ENCODE measurements at regions not wholly inside any gene's neighbourhood (a gene's known extent, or its start where the extent isn't known, plus 50 kb on each side); places are given as distances from the start of the nearest gene placed in this dataset.

GRCh38 chr3:34411596-34411995, 613.2 kb downstream of the PDCD6IP start:
- no peaks in the 10 kb centered on the region for H3K4me1 ChIP-seq (ENCODE audit: control insufficient read depth, extremely low read depth, insufficient read depth, low read length)
- H3K9ac ChIP-seq (ENCODE audit: control insufficient read depth, extremely low read depth, insufficient read depth, low read length) = no peak overlapping the region
- H3K27me3 ChIP-seq (ENCODE audit: control insufficient read depth, extremely low read depth, insufficient read depth, low read length) = no peaks in the 10 kb centered on the region
- TF ChIP-seq CTCF (optimal IDR thresholded peaks at IDR 0.05 in 1 of 3, IDR thresholded peaks at IDR 0.05 in 1 of 3, conservative IDR thresholded peaks at IDR 0.05 in 1 of 3; ENCODE audit: extremely low read depth in 1 of 3, insufficient read depth in 2 of 3, low read length in 3 of 3) (no peak), EZH2 (IDR thresholded peaks at IDR 0.05; ENCODE audit: low read length) (no peak)
- no peaks in the 10 kb centered on the region for H4K20me1 ChIP-seq (ENCODE audit: control insufficient read depth, extremely low read depth, insufficient read depth, low read length)
- DNase-seq (ENCODE audit: low read depth, low spot score) (no peak), FAIRE-seq (no peak)
- H3K9me3 ChIP-seq (ENCODE audit: control insufficient read depth, low read depth, low read length) = no peaks in the 10 kb centered on the region
- no peaks in the 10 kb centered on the region for H3K36me3 ChIP-seq (ENCODE audit: control insufficient read depth in 2 of 2, extremely low read depth in 1 of 2, insufficient read depth in 2 of 2, low read length in 2 of 2)
- no peaks in the 10 kb centered on the region for H3K79me2 ChIP-seq (ENCODE audit: control insufficient read depth, insufficient read depth, low read length)
- H3K27ac ChIP-seq (ENCODE audit: control insufficient read depth, insufficient read depth, low read length) = no peak overlapping the region
- H3K4me3 ChIP-seq (ENCODE audit: control insufficient read depth in 2 of 3, extremely low read depth in 1 of 3, insufficient read depth in 2 of 3, low read depth in 1 of 3, low read length in 3 of 3) = no peak overlapping the region
- dilution Hi-C loops (cut with MboI; ENCODE audit: extremely low pct_ligation_motif_present, low sequenced_read_pairs) = no loop called here
- H3K4me2 ChIP-seq (ENCODE audit: control insufficient read depth, extremely low read depth, insufficient read depth, low read depth, low read length) = no peak overlapping the region
- no peak overlapping the region for H2AFZ ChIP-seq (ENCODE audit: control insufficient read depth, low read length)
- H3K9me1 ChIP-seq (ENCODE audit: control insufficient read depth, extremely low read depth, insufficient read depth, low read length) = no peaks in the 10 kb centered on the region

- no peak for DNase-seq (ENCODE audit: low read depth, low spot score)
- FAIRE-seq = no peak
- dilution Hi-C loops (cut with MboI; ENCODE audit: extremely low pct_ligation_motif_present, low sequenced_read_pairs) = no loop called here
These were observed 621.4 kb downstream of the PDCD6IP start for GRCh38 chr3:34419801-34420200.

More at GRCh38 chr3:34419801-34420200, 621.4 kb downstream of the PDCD6IP start:
- Histone ChIP-seq H3K9me1 (ENCODE audit: control insufficient read depth, extremely low read depth, insufficient read depth, low read length) (no peaks in the 10 kb centered on the region), H3K79me2 (ENCODE audit: control insufficient read depth, insufficient read depth, low read length) (no peaks in the 10 kb centered on the region), H3K27me3 (ENCODE audit: control insufficient read depth, extremely low read depth, insufficient read depth, low read length) (no peaks in the 10 kb centered on the region), H3K27ac (ENCODE audit: control insufficient read depth, insufficient read depth, low read length) (no peak overlapping the region), H3K9ac (ENCODE audit: control insufficient read depth, extremely low read depth, insufficient read depth, low read length) (no peak overlapping the region), H4K20me1 (ENCODE audit: control insufficient read depth, extremely low read depth, insufficient read depth, low read length) (no peaks in the 10 kb centered on the region), H3K36me3 (ENCODE audit: control insufficient read depth in 2 of 2, extremely low read depth in 1 of 2, insufficient read depth in 2 of 2, low read length in 2 of 2) (no peaks in the 10 kb centered on the region), H2AFZ (ENCODE audit: control insufficient read depth, low read length) (no peak overlapping the region), H3K4me3 (ENCODE audit: control insufficient read depth in 2 of 3, extremely low read depth in 1 of 3, insufficient read depth in 2 of 3, low read depth in 1 of 3, low read length in 3 of 3) (no peak overlapping the region), H3K9me3 (ENCODE audit: control insufficient read depth, low read depth, low read length) (no peaks in the 10 kb centered on the region), H3K4me2 (ENCODE audit: control insufficient read depth, extremely low read depth, insufficient read depth, low read depth, low read length) (no peak overlapping the region), H3K4me1 (ENCODE audit: control insufficient read depth, extremely low read depth, insufficient read depth, low read length) (no peaks in the 10 kb centered on the region)
- TF ChIP-seq CTCF (optimal IDR thresholded peaks at IDR 0.05 in 1 of 3, IDR thresholded peaks at IDR 0.05 in 1 of 3, conservative IDR thresholded peaks at IDR 0.05 in 1 of 3; ENCODE audit: extremely low read depth in 1 of 3, insufficient read depth in 2 of 3, low read length in 3 of 3) (no peak), EZH2 (IDR thresholded peaks at IDR 0.05; ENCODE audit: low read length) (no peak)

All from keratinocyte (primary cell).